Glutamatergic neuron (in vitro differentiated cells): ENCODE measurements at regions not wholly inside any gene's neighbourhood (a gene's known extent, or its start where the extent isn't known, plus 50 kb on each side); places are given as distances from the start of the nearest gene placed in this dataset.

ENCODE experiments used
- DNase-seq: peaks from one replicate; pipeline ENCODE4 v3.0.0; 2022
- H3K27ac Mint-ChIP-seq: one replicate; pipeline ENCODE4 v1.8.0; 2020; ENCODE audit warnings: mild to moderate bottlenecking, mixed read lengths, inconsistent platforms; ENCODE audit not compliant: unreplicated experiment
- H3K27me3 Mint-ChIP-seq: one replicate; pipeline ENCODE4 v1.8.0; 2020; ENCODE audit warnings: mild to moderate bottlenecking, moderate library complexity, mixed read lengths, inconsistent platforms; ENCODE audit not compliant: unreplicated experiment
- H3K36me3 Mint-ChIP-seq: one replicate; pipeline ENCODE4 v1.8.0; 2020; ENCODE audit warnings: mild to moderate bottlenecking, mixed read lengths, inconsistent platforms; ENCODE audit not compliant: unreplicated experiment
- H3K4me1 Mint-ChIP-seq: one replicate; pipeline ENCODE4 v1.8.0; 2020; ENCODE audit warnings: mild to moderate bottlenecking, low read depth, mixed read lengths, inconsistent platforms; ENCODE audit not compliant: unreplicated experiment
- H3K4me3 Mint-ChIP-seq: one replicate; pipeline ENCODE4 v1.8.0; 2020; ENCODE audit warnings: mild to moderate bottlenecking, mixed read lengths, inconsistent platforms; ENCODE audit not compliant: unreplicated experiment
- H3K9me3 Mint-ChIP-seq: one replicate; pipeline ENCODE4 v1.8.0; 2020; ENCODE audit warnings: mild to moderate bottlenecking, moderate library complexity, mixed read lengths, inconsistent platforms; ENCODE audit not compliant: unreplicated experiment
- CTCF ChIP-seq: fragments of 200-600 bp; sonication (generic); IDR thresholded peaks from one replicate; pipeline ENCODE4 v1.5.0; 2021; ENCODE audit not compliant: partially characterized antibody, unreplicated experiment

- DNase-seq = no peak
- Mint-ChIP-seq H3K4me1 (peaks cover 4% of the 10 kb centered on the region), H3K4me3 (no peak overlapping the region), H3K27me3 (no peaks in the 10 kb centered on the region), H3K36me3 (no peaks in the 10 kb centered on the region), H3K9me3 (no peaks in the 10 kb centered on the region), H3K27ac (no peak overlapping the region)
- TF ChIP-seq CTCF = no peak
Measured at GRCh38 chr3:135898774-135899173, 66.8 kb upstream of the PPP2R3A start.

DNA sequence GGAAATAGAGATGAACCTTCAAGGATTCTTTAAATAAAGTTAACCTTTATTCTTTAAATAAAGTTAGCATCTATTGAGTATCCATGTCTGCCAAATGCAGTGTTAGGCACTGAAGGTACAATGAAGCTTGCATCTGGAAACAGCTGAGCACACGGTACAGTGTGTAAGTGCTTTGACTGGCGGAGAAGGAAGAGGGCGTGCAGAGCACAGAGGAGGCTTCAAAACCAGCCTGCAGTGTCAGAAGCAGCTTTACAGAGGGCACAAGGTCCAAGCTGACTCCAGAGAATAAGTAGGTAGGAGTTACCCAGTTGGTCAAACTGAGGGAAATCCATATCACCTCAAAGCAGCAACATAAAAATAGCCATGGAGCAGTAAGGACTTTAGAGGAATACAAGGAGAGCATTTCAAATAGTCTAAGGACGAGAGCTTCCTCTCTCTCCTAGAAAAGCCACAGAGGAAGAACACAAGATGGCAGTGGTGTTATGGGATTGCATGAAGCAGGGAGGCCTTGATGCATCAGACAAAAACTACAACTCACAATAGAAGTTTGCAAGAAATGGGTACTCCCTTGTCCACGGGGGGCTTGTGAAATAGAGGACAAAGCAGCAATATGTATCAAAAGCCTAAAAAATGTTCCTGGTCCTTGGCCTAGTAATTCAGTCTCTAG, 60.3 kb upstream of the PPP2R3A start:
- no peak overlapping the region for H3K4me3 Mint-ChIP-seq
- peaks cover 1% of the 10 kb centered on the region for H3K9me3 Mint-ChIP-seq
- no peak overlapping the region for H3K27ac Mint-ChIP-seq
- no peaks in the 10 kb centered on the region for H3K4me1 Mint-ChIP-seq
- no peaks in the 10 kb centered on the region for H3K36me3 Mint-ChIP-seq
- no peak for DNase-seq
- no peak for TF ChIP-seq CTCF
- H3K27me3 Mint-ChIP-seq = no peaks in the 10 kb centered on the region

GRCh38 chr3:135907422-135908165, 57.9 kb upstream of the PPP2R3A start:
- Mint-ChIP-seq H3K9me3 (peaks cover 1% of the 10 kb centered on the region), H3K36me3 (no peaks in the 10 kb centered on the region), H3K27me3 (no peaks in the 10 kb centered on the region), H3K4me1 (no peaks in the 10 kb centered on the region), H3K4me3 (no peak overlapping the region), H3K27ac (no peak overlapping the region)
- DNase-seq = no peak
- no peak for TF ChIP-seq CTCF

DNA sequence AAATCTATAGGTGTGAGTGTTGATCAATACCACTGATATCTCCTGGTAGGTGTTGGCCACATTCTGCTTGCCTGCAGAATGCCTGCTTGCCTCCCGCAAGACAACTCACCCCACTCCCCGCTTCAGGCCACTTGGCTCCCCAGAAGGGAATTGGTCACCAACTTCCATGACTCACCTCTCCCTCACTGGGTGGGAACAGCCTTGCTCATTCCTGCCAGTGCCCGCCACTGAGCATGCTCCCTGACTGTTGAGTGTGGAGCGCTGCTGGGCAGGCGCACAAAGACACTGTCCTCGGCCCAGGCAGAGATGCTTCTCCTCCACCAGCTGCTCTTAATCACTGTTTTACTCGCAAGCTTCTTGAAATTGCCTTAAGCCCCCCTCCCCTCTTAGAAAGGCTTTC, 57.3 kb upstream of the PPP2R3A start:
- Mint-ChIP-seq H3K4me1 (no peaks in the 10 kb centered on the region), H3K27me3 (no peaks in the 10 kb centered on the region), H3K4me3 (no peak overlapping the region), H3K9me3 (peaks cover 1% of the 10 kb centered on the region), H3K27ac (no peak overlapping the region), H3K36me3 (no peaks in the 10 kb centered on the region)
- no peak for TF ChIP-seq CTCF
- DNase-seq = no peak

DNA sequence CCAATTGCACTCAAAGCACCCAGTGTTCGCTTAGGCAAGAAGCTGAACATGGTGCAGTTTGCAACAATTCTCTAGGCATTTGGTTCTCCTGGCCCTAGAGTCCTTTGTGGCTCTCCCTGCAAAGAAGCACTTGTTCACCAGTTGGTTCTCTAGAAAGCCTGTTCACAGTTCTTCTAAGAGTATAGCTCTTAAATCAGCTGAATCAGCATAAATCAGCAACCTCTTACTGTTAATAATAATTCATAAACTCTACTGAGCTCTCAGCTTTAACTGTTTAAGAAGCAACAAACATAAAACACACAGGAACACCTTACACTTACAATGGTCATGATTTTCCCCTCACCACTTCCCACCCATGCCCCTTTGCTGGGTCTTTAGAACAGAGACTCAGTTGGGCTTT, 56.8 kb upstream of the PPP2R3A start:
- Mint-ChIP-seq H3K9me3 (peaks cover 1% of the 10 kb centered on the region), H3K4me3 (no peak overlapping the region), H3K36me3 (no peaks in the 10 kb centered on the region), H3K27ac (no peak overlapping the region), H3K27me3 (no peaks in the 10 kb centered on the region), H3K4me1 (no peaks in the 10 kb centered on the region)
- no peak for DNase-seq
- no peak for TF ChIP-seq CTCF
